H1 (cell line): ENCODE measurements at regions not wholly inside any gene's neighbourhood (a gene's known extent, or its start where the extent isn't known, plus 50 kb on each side); places are given as distances from the start of the nearest gene placed in this dataset.

Experiments
- CTCF ChIA-PET: fragments of 300-600 bp; sonication (Branson Sonifier 250); formaldehyde crosslinking; loops from one replicate; lab custom pipeline; 2021; ENCODE audit not compliant: partially characterized antibody; lab: Charles Lee
- POLR2A ChIA-PET: fragments of 300-600 bp; sonication (Branson Sonifier 250); formaldehyde crosslinking; loops from one replicate; lab custom pipeline; 2021; ENCODE audit warnings: inconsistent platforms; ENCODE audit not compliant: partially characterized antibody; lab: Charles Lee
- DNase-seq, 2 experiments: peaks; one replicate each; pipeline versions ENCODE4 v3.0.0 to v3.0.0-alpha.2; 2010 to 2022; ENCODE audit warnings: low spot score in 2 of 2, low read depth in 1 of 2, mixed read lengths in 1 of 2
- FAIRE-seq: peaks from 2 replicates; lab custom pipeline; 2011; peaks lifted over from hg19 to GRCh38; lab: Jason Lieb, UNC
- H2AFZ ChIP-seq: 2 replicates; pipeline ENCODE4 v1.8.1; 2012; ENCODE audit warnings: low read length, inconsistent platforms
- H2AK5ac ChIP-seq: 2 replicates; pipeline ENCODE4 v1.6.1; 2013; ENCODE audit warnings: low read depth, low read length
- H2BK120ac ChIP-seq: replicated peaks from 2 replicates; pipeline ENCODE3; 2013; ENCODE audit warnings: low read depth, low read length, inconsistent platforms
- H2BK12ac ChIP-seq: 2 replicates; pipeline ENCODE4 v1.6.1; 2013; ENCODE audit warnings: low read depth, low read length
- H2BK15ac ChIP-seq: 2 replicates; pipeline ENCODE4 v1.6.1; 2013; ENCODE audit warnings: low read length
- H2BK20ac ChIP-seq: 2 replicates; pipeline ENCODE4 v1.6.1; 2013; ENCODE audit warnings: low read length
- H2BK5ac ChIP-seq: 2 replicates; pipeline ENCODE4 v1.6.1; 2013; ENCODE audit warnings: low read depth, low read length
- H3K14ac ChIP-seq: 2 replicates; pipeline ENCODE4 v1.6.1; 2013; ENCODE audit warnings: inconsistent platforms; ENCODE audit not compliant: insufficient read length
- H3K18ac ChIP-seq: 2 replicates; pipeline ENCODE4 v1.6.1; 2013; ENCODE audit warnings: low read length; ENCODE audit errors: extremely low read depth
- H3K23ac ChIP-seq: 2 replicates; pipeline ENCODE4 v1.6.1; 2013; ENCODE audit warnings: inconsistent platforms; ENCODE audit not compliant: insufficient read length
- H3K23me2 ChIP-seq: 2 replicates; pipeline ENCODE4 v1.6.1; 2013; ENCODE audit warnings: low read depth, low read length
- H3K27ac ChIP-seq: 2 replicates; pipeline ENCODE4 v1.6.1; 2011; ENCODE audit warnings: low read depth, low read length, inconsistent platforms
- H3K27me3 ChIP-seq, 4 experiments: replicated peaks in 1 of 4; 1 replicate in 1 of 4; 2 replicates in 3 of 4; pipeline versions ENCODE4 v1.6.1 to v1.8.1; 2011 to 2013; ENCODE audit warnings: low read length in 3 of 4, mild to moderate bottlenecking in 3 of 4, inconsistent platforms in 2 of 4, mixed read lengths in 2 of 4, moderate library complexity in 1 of 4; ENCODE audit not compliant: control insufficient read depth in 3 of 4, insufficient read depth in 3 of 4; ENCODE audit errors: extremely low read depth in 1 of 4
- H3K36me3 ChIP-seq, 4 experiments: 2 replicates each; pipeline versions ENCODE4 v1.6.1 to v1.8.1; 2011 to 2013; ENCODE audit warnings: mild to moderate bottlenecking in 4 of 4, low read length in 3 of 4, moderate library complexity in 2 of 4, control low read depth in 1 of 4, inconsistent platforms in 1 of 4; ENCODE audit not compliant: insufficient read depth in 4 of 4, control insufficient read depth in 2 of 4
- H3K4ac ChIP-seq: replicated peaks from 2 replicates; pipeline ENCODE3; 2013; ENCODE audit warnings: low read length, low read depth, mixed read lengths, inconsistent platforms; ENCODE audit not compliant: insufficient read length
- H3K4me1 ChIP-seq, 4 experiments: replicated peaks in 1 of 4; 1 replicate in 1 of 4; 2 replicates in 3 of 4; pipeline versions ENCODE4 v1.6.1 to v1.8.1; 2011 to 2013; ENCODE audit warnings: low read length in 3 of 4, inconsistent platforms in 2 of 4, mixed read lengths in 1 of 4; ENCODE audit not compliant: insufficient read depth in 4 of 4, control insufficient read depth in 3 of 4
- H3K4me2 ChIP-seq, 2 experiments: 2 replicates each; pipeline versions ENCODE4 v1.6.1 to v1.8.1; 2011 to 2013; ENCODE audit warnings: low read depth in 2 of 2, low read length in 2 of 2, control low read depth in 1 of 2, inconsistent platforms in 1 of 2, mild to moderate bottlenecking in 1 of 2; ENCODE audit not compliant: insufficient read depth in 1 of 2
- H3K4me3 ChIP-seq, 4 experiments: fragments of 200-600, 300-600 bp in 1 of 4; sonication (generic), shearing (Covaris generic), sonication (Bioruptor Twin) in 1 of 4; 2 replicates each; pipeline versions ENCODE4 v1.5.1 to v1.8.1; 2011 to 2016; ENCODE audit warnings: low read length in 4 of 4, low read depth in 3 of 4, control low read depth in 2 of 4, inconsistent platforms in 2 of 4, mild to moderate bottlenecking in 2 of 4, mixed read lengths in 1 of 4, moderate library complexity in 1 of 4; ENCODE audit not compliant: insufficient read depth in 2 of 4; ENCODE audit errors: extremely low read depth in 1 of 4
- H3K56ac ChIP-seq: replicated peaks from 2 replicates; pipeline ENCODE3; 2013; ENCODE audit warnings: low read depth, mild to moderate bottlenecking, mixed read lengths, low read length, inconsistent platforms; ENCODE audit not compliant: insufficient read length
- H3K79me1 ChIP-seq: 2 replicates; pipeline ENCODE4 v1.6.1; 2013; ENCODE audit warnings: low read depth, low read length, control low read depth
- H3K79me2 ChIP-seq, 2 experiments: 2 replicates each; pipeline versions ENCODE4 v1.6.1 to v1.8.1; 2012 to 2013; ENCODE audit warnings: low read length in 2 of 2, mild to moderate bottlenecking in 2 of 2, inconsistent platforms in 1 of 2; ENCODE audit not compliant: insufficient read depth in 2 of 2, control insufficient read depth in 1 of 2
- H3K9ac ChIP-seq, 4 experiments: replicated peaks in 1 of 4; 1 replicate in 1 of 4; 2 replicates in 3 of 4; pipeline versions ENCODE4 v1.6.1 to v1.8.1; 2011 to 2013; ENCODE audit warnings: low read depth in 3 of 4, low read length in 3 of 4, control low read depth in 2 of 4, mild to moderate bottlenecking in 2 of 4, moderate library complexity in 2 of 4, inconsistent platforms in 1 of 4; ENCODE audit errors: extremely low read depth in 1 of 4
- H3K9me3 ChIP-seq, 2 experiments: 2 replicates each; pipeline versions ENCODE4 v1.6.1 to v1.8.1; 2012 to 2013; ENCODE audit warnings: mild to moderate bottlenecking in 2 of 2, moderate library complexity in 2 of 2, control low read depth in 1 of 2, inconsistent platforms in 1 of 2, low read depth in 1 of 2, low read length in 1 of 2, mixed read lengths in 1 of 2; ENCODE audit not compliant: insufficient read depth in 2 of 2
- H4K20me1 ChIP-seq, 2 experiments: replicated peaks in 1 of 2; 2 replicates each; pipeline versions ENCODE3 to v1.8.1; 2011 to 2013; ENCODE audit warnings: inconsistent platforms in 2 of 2, low read length in 2 of 2, mild to moderate bottlenecking in 1 of 2; ENCODE audit not compliant: insufficient read depth in 2 of 2, control insufficient read depth in 1 of 2
- H4K5ac ChIP-seq: 2 replicates; pipeline ENCODE4 v1.6.1; 2013; ENCODE audit warnings: low read length, low read depth, mixed read lengths, inconsistent platforms; ENCODE audit not compliant: insufficient read length
- H4K8ac ChIP-seq: 2 replicates; pipeline ENCODE4 v1.8.0; 2013; ENCODE audit warnings: mild to moderate bottlenecking, moderate library complexity, low read length, inconsistent platforms; ENCODE audit not compliant: insufficient read depth; ENCODE audit errors: extremely low read depth
- H4K91ac ChIP-seq: replicated peaks from 2 replicates; pipeline ENCODE3; 2013; ENCODE audit warnings: low read length, mixed read lengths, inconsistent platforms; ENCODE audit not compliant: insufficient read length
- ASH2L ChIP-seq: fragments of 200-600, 300-600 bp; sonication (generic); IDR thresholded peaks from one replicate; pipeline ENCODE4 v1.7.1; 2017; ENCODE audit warnings: low read length
- KDM1A ChIP-seq: fragments of 200-600, 300-600 bp; sonication (generic); IDR thresholded peaks from 2 replicates; pipeline ENCODE4 v1.7.1; 2016; ENCODE audit warnings: mild to moderate bottlenecking, low read length, borderline replicate concordance
- WGBS, 2 experiments: shearing (Covaris generic) in 1 of 2; methylation state at CpG; one replicate each; pipeline versions ENCODE4 v1.1.6 to v1.1.7; 2013 to 2015; ENCODE audit warnings: low lambda C conversion rate in 2 of 2, mixed read lengths in 2 of 2, inconsistent platforms in 1 of 2, low coverage in 1 of 2, missing lambda C conversion rate in 1 of 2; ENCODE audit not compliant: insufficient replicate concordance in 2 of 2, insufficient coverage in 1 of 2, insufficient read length in 1 of 2; ENCODE audit errors: extremely low coverage in 1 of 2, missing lambda C conversion rate in 1 of 2; 5-methylcytosine and 5-hydroxymethylcytosine counted together

GRCh38 chr6:159532155-159532554, 160.9 kb downstream of the SOD2 start:
- Histone ChIP-seq H4K8ac (no peak overlapping the region), H3K4me3 (no peak overlapping the region), H3K9ac (no peak overlapping the region), H2BK120ac (no peak overlapping the region), H3K9me3 (peaks cover 84 to 90% of the 10 kb centered on the region in 2 experiments), H2BK20ac (no peak overlapping the region), H3K4me2 (no peak overlapping the region), H3K79me2 (no peaks in the 10 kb centered on the region), H2BK5ac (no peak overlapping the region), H2BK12ac (no peak overlapping the region), H3K79me1 (no peaks in the 10 kb centered on the region; the same call in 1 of the 2 replicates), H2AFZ (no peak overlapping the region), H3K4ac (no peak overlapping the region), H3K36me3 (no peaks in the 10 kb centered on the region), H3K23me2 (no peaks in the 10 kb centered on the region; the same call in 1 of the 2 replicates), H3K14ac (no peak overlapping the region), H3K56ac (no peak overlapping the region), H3K23ac (no peak overlapping the region), H3K18ac (no peak overlapping the region), H2AK5ac (no peak overlapping the region), H4K91ac (no peak overlapping the region), H4K20me1 (no peaks in the 10 kb centered on the region), H2BK15ac (no peak overlapping the region), H3K4me1 (no peaks in the 10 kb centered on the region), H3K27me3 (no peaks in the 10 kb centered on the region), H3K27ac (no peak overlapping the region), H4K5ac (no peak overlapping the region)
- WGBS, 2 experiments: 75% methylated on average over 6 of the region's 6 CpGs; no CpG with 5 or more reads in 1 of the 2 experiments
- DNase-seq (no peak), FAIRE-seq (no peak)
- CTCF ChIA-PET: interaction anchor here (0.6 kb wide), 1 partner anchor 99 kb away, joined by 3 read pairs; no protein-coding TSS in a partner anchor
- POLR2A ChIA-PET: no interaction called here
- TF ChIP-seq ASH2L (no peak), KDM1A (no peak)
